H9 (cell line): ENCODE measurements at regions not wholly inside any gene's neighbourhood (a gene's known extent, or its start where the extent isn't known, plus 50 kb on each side); places are given as distances from the start of the nearest gene placed in this dataset.

ENCODE experiments used
- DNase-seq: peaks from one replicate; pipeline ENCODE4 v3.0.0-alpha.2; 2017
- H2AFZ ChIP-seq: one replicate; pipeline ENCODE4 v1.6.1; 2013; ENCODE audit warnings: mild to moderate bottlenecking, low read length, control low read depth, moderate library complexity
- H2AK5ac ChIP-seq: 2 replicates; pipeline ENCODE4 v1.6.1; 2013; ENCODE audit warnings: low read length, control low read depth, mixed read lengths; ENCODE audit not compliant: insufficient read length
- H2BK120ac ChIP-seq: one replicate; pipeline ENCODE4 v1.6.1; 2013; ENCODE audit warnings: low read depth, mild to moderate bottlenecking, low read length, control low read depth, inconsistent platforms; ENCODE audit not compliant: poor library complexity, severe bottlenecking
- H2BK12ac ChIP-seq: 2 replicates; pipeline ENCODE4 v1.6.1; 2013; ENCODE audit warnings: low read length, control low read depth, mixed read lengths, low read depth; ENCODE audit not compliant: insufficient read length
- H2BK15ac ChIP-seq: 2 replicates; pipeline ENCODE4 v1.6.1; 2013; ENCODE audit warnings: low read depth, low read length, control low read depth
- H2BK20ac ChIP-seq: one replicate; pipeline ENCODE4 v1.6.1; 2013; ENCODE audit warnings: low read depth, mild to moderate bottlenecking, low read length, control low read depth, inconsistent platforms; ENCODE audit not compliant: poor library complexity, severe bottlenecking
- H2BK5ac ChIP-seq: 2 replicates; pipeline ENCODE4 v1.6.1; 2013; ENCODE audit warnings: low read length, control low read depth, mixed read lengths; ENCODE audit not compliant: insufficient read length
- H3K14ac ChIP-seq: 2 replicates; pipeline ENCODE4 v1.6.1; 2013; ENCODE audit warnings: low read length, control low read depth; ENCODE audit not compliant: insufficient read depth
- H3K18ac ChIP-seq: 2 replicates; pipeline ENCODE4 v1.6.1; 2013; ENCODE audit warnings: low read depth, mild to moderate bottlenecking, mixed read lengths, low read length, control low read depth; ENCODE audit not compliant: insufficient read length
- H3K23ac ChIP-seq: 2 replicates; pipeline ENCODE4 v1.6.1; 2013; ENCODE audit warnings: low read length, control low read depth, mixed read lengths, low read depth; ENCODE audit not compliant: insufficient read length
- H3K23me2 ChIP-seq: 2 replicates; pipeline ENCODE4 v1.6.1; 2013; ENCODE audit warnings: low read depth, mild to moderate bottlenecking, mixed read lengths, low read length, control low read depth; ENCODE audit not compliant: insufficient read length, poor library complexity, severe bottlenecking
- H3K27ac ChIP-seq: 2 replicates; pipeline ENCODE4 v1.5.1; 2013; ENCODE audit warnings: low read length, control low read depth, mixed read lengths, low read depth; ENCODE audit not compliant: insufficient read length
- H3K27me3 ChIP-seq: 2 replicates; pipeline ENCODE4 v1.6.1; 2013; ENCODE audit warnings: low read length, control low read depth, inconsistent platforms; ENCODE audit not compliant: insufficient read depth
- H3K4ac ChIP-seq: 2 replicates; pipeline ENCODE4 v1.6.1; 2013; ENCODE audit warnings: low read depth, mild to moderate bottlenecking, control low read depth, inconsistent platforms, low read length, moderate library complexity
- H3K4me1 ChIP-seq: 2 replicates; pipeline ENCODE4 v1.6.1; 2013; ENCODE audit warnings: low read length, control low read depth, inconsistent platforms; ENCODE audit not compliant: insufficient read depth
- H3K4me2 ChIP-seq: 2 replicates; pipeline ENCODE4 v1.6.1; 2013; ENCODE audit warnings: low read length, control low read depth, mixed read lengths; ENCODE audit not compliant: insufficient read length, insufficient read depth
- H3K56ac ChIP-seq: 2 replicates; pipeline ENCODE4 v1.6.1; 2013; ENCODE audit warnings: low read depth, mild to moderate bottlenecking, mixed read lengths, low read length, control low read depth; ENCODE audit not compliant: insufficient read length
- H3K79me1 ChIP-seq: 2 replicates; pipeline ENCODE4 v1.6.1; 2013; ENCODE audit warnings: low read depth, mild to moderate bottlenecking, moderate library complexity, low read length, control low read depth, inconsistent platforms; ENCODE audit not compliant: insufficient read depth, poor library complexity, severe bottlenecking
- H3K79me2 ChIP-seq: 2 replicates; pipeline ENCODE4 v1.6.1; 2013; ENCODE audit warnings: low read length, control low read depth, inconsistent platforms; ENCODE audit not compliant: insufficient read depth
- H3K9ac ChIP-seq: 2 replicates; pipeline ENCODE4 v1.6.1; 2013; ENCODE audit warnings: low read length, control low read depth, mixed read lengths; ENCODE audit not compliant: insufficient read length; ENCODE audit errors: extremely low read depth
- H3K9me3 ChIP-seq: one replicate; pipeline ENCODE4 v1.6.1; 2013; ENCODE audit warnings: low read depth, low read length, inconsistent platforms; ENCODE audit not compliant: control insufficient read depth
- H3T11ph ChIP-seq: one replicate; pipeline ENCODE4 v1.6.1; 2013; ENCODE audit warnings: mild to moderate bottlenecking, low read length, control low read depth, inconsistent platforms
- H4K20me1 ChIP-seq: one replicate; pipeline ENCODE4 v1.6.1; 2013; ENCODE audit not compliant: control insufficient read depth, insufficient read length, insufficient read depth
- H4K5ac ChIP-seq: 2 replicates; pipeline ENCODE4 v1.6.1; 2013; ENCODE audit warnings: low read depth, mild to moderate bottlenecking, mixed read lengths, low read length, control low read depth; ENCODE audit not compliant: insufficient read length
- H4K8ac ChIP-seq: replicated peaks from 2 replicates; pipeline ENCODE4 v1.6.1; 2013; ENCODE audit warnings: low read length, control low read depth, mixed read lengths, low read depth; ENCODE audit not compliant: insufficient read length
- H4K91ac ChIP-seq: 2 replicates; pipeline ENCODE4 v1.6.1; 2013; ENCODE audit warnings: low read depth, mild to moderate bottlenecking, moderate library complexity, mixed read lengths, low read length, control low read depth; ENCODE audit not compliant: insufficient read length
- H3K27ac Mint-ChIP-seq, 3 experiments: 2 replicates in 2 of 3; 3 replicates in 1 of 3; pipeline ENCODE4 v1.8.0; 2020 to 2021; ENCODE audit warnings: mixed read lengths in 3 of 3, mild to moderate bottlenecking in 1 of 3, moderate library complexity in 1 of 3
- H3K27me3 Mint-ChIP-seq: 2 replicates; pipeline ENCODE4 v1.8.0; 2021; ENCODE audit warnings: low read depth, mild to moderate bottlenecking, moderate library complexity, mixed read lengths
- H3K36me3 Mint-ChIP-seq, 3 experiments: 2 replicates in 2 of 3; 3 replicates in 1 of 3; pipeline ENCODE4 v1.8.0; 2020 to 2021; ENCODE audit warnings: low read depth in 3 of 3, mixed read lengths in 3 of 3; ENCODE audit not compliant: insufficient read depth in 1 of 3
- H3K4me1 Mint-ChIP-seq, 2 experiments: 2 replicates each; pipeline ENCODE4 v1.8.0; 2020; ENCODE audit warnings: mixed read lengths in 2 of 2
- H3K4me3 Mint-ChIP-seq, 2 experiments: 2 replicates in 1 of 2; 3 replicates in 1 of 2; pipeline ENCODE4 v1.8.0; 2020 to 2021; ENCODE audit warnings: mild to moderate bottlenecking in 2 of 2, mixed read lengths in 2 of 2, moderate library complexity in 1 of 2
- H3K9me3 Mint-ChIP-seq, 2 experiments: 2 replicates in 1 of 2; 3 replicates in 1 of 2; pipeline ENCODE4 v1.8.0; 2020; ENCODE audit warnings: mild to moderate bottlenecking in 2 of 2, mixed read lengths in 2 of 2, moderate library complexity in 1 of 2
- CTCF ChIP-seq: fragments of 200-600 bp; sonication (generic); conservative IDR thresholded peaks from 3 replicates; pipeline ENCODE4 v1.8.0; 2021; ENCODE audit warnings: antibody characterized with exemption, mild to moderate bottlenecking
- WGBS: extraction: QIAGEN DNeasy Blood & Tissue Kit; methylation state at CpG from one replicate; pipeline ENCODE4 v1.1.7; 2013; ENCODE audit warnings: missing lambda C conversion rate, low lambda C conversion rate, mixed read lengths; ENCODE audit not compliant: insufficient read length; ENCODE audit errors: extremely low coverage; 5-methylcytosine and 5-hydroxymethylcytosine counted together

- Histone ChIP-seq H2AK5ac (no peak overlapping the region), H3K9me3 (no peaks in the 10 kb centered on the region), H3K23me2 (no peaks in the 10 kb centered on the region), H3K27me3 (no peaks in the 10 kb centered on the region), H3T11ph (no peak overlapping the region), H2BK15ac (no peak overlapping the region), H3K18ac (no peak overlapping the region), H3K4me2 (no peak overlapping the region), H3K4ac (no peak overlapping the region), H3K79me1 (no peaks in the 10 kb centered on the region), H2BK5ac (no peak overlapping the region), H4K5ac (no peak overlapping the region), H3K79me2 (no peaks in the 10 kb centered on the region), H2BK12ac (no peak overlapping the region), H4K20me1 (no peaks in the 10 kb centered on the region), H2BK20ac (no peak overlapping the region), H2BK120ac (no peak overlapping the region), H2AFZ (no peak overlapping the region), H3K23ac (no peak overlapping the region), H3K27ac (no peak overlapping the region), H4K8ac (no peak overlapping the region), H3K4me1 (no peaks in the 10 kb centered on the region), H3K14ac (no peak overlapping the region), H4K91ac (no peak overlapping the region), H3K9ac (no peak overlapping the region), H3K56ac (no peak overlapping the region)
- Mint-ChIP-seq H3K27me3 (no peaks in the 10 kb centered on the region), H3K36me3 (peaks cover 0 to 7% (median 3%) of the 10 kb centered on the region in 3 experiments; a peak in 4 of 7 replicates), H3K9me3 (no peaks in the 10 kb centered on the region), H3K27ac (peak overlapping the region in 1 of 3 experiments; percentile 71; a peak in 1 of 7 replicates), H3K4me3 (no peak overlapping the region), H3K4me1 (peaks cover 2 to 18% of the 10 kb centered on the region in 2 experiments; a peak in 3 of 4 replicates)
- TF ChIP-seq CTCF, result no peak
- no CpG with 5 or more reads among the region's 4 CpGs for WGBS
- DNase-seq, result no peak
Observed at GRCh38 chr4:125390126-125390525, 75.4 kb downstream of the FAT4 start.
